HepG2 (cell line): ENCODE measurements at regions not wholly inside any gene's neighbourhood (a gene's known extent, or its start where the extent isn't known, plus 50 kb on each side); places are given as distances from the start of the nearest gene placed in this dataset.
A peak's percentile ranks its signal among the peaks of the same experiment; 100 is the strongest.

ENCODE experiments used
- CHD4 ChIP-seq: fragments of 200-600 bp; sonication (generic); IDR thresholded peaks from 2 replicates; pipeline ENCODE4 v1.7.0; 2017; ENCODE audit warnings: mild to moderate bottlenecking, low read length, borderline replicate concordance
- FOXJ3 ChIP-seq: sonication (generic); formaldehyde crosslinking; IDR thresholded peaks from 2 replicates; pipeline ENCODE4 v1.4.0; 2020; ENCODE audit warnings: missing genetic modification reagents, mild to moderate bottlenecking, borderline replicate concordance
- HDAC1 ChIP-seq: sonication (generic); formaldehyde crosslinking; IDR thresholded peaks from 2 replicates; pipeline ENCODE4 v1.5.1; 2020; ENCODE audit warnings: mild to moderate bottlenecking, missing genetic modification reagents
- JUND ChIP-seq: sonication (generic); formaldehyde crosslinking; IDR thresholded peaks from 2 replicates; pipeline ENCODE4 v1.8.0; 2022; ENCODE audit warnings: mild to moderate bottlenecking, missing genetic modification reagents
- MEF2D ChIP-seq: sonication (generic); formaldehyde crosslinking; IDR thresholded peaks from 2 replicates; pipeline ENCODE4 v1.5.1; 2020; ENCODE audit warnings: mild to moderate bottlenecking, missing genetic modification reagents
- RAD21 ChIP-seq: fragments of 450-650 bp; formaldehyde crosslinking; IDR thresholded peaks from 2 replicates; pipeline ENCODE4 v1.5.0; 2020; ENCODE audit warnings: mild to moderate bottlenecking
- SALL1 ChIP-seq: sonication (generic); formaldehyde crosslinking; IDR thresholded peaks from 2 replicates; pipeline ENCODE4 v1.8.0; 2022; ENCODE audit warnings: mild to moderate bottlenecking, missing genetic modification reagents
- SMC3 ChIP-seq: IDR thresholded peaks from 2 replicates; pipeline ENCODE4 v1.6.1; 2011; ENCODE audit warnings: low read length, improper control_type of control experiment
- ZBTB21 ChIP-seq: sonication (generic); formaldehyde crosslinking; IDR thresholded peaks from 2 replicates; pipeline ENCODE4 v1.4.0; 2020; ENCODE audit warnings: missing genetic modification reagents
- ZFX ChIP-seq: sonication (generic); formaldehyde crosslinking; IDR thresholded peaks from 2 replicates; pipeline ENCODE4 v1.4.0; 2020; ENCODE audit warnings: mild to moderate bottlenecking, low read depth, missing genetic modification reagents, moderate library complexity
- ZKSCAN8 ChIP-seq: IDR thresholded peaks from 2 replicates; pipeline ENCODE4 v1.6.1; 2016; ENCODE audit warnings: borderline replicate concordance, missing genetic modification reagents, missing compliant biosample characterization
- ZNF230 ChIP-seq: sonication (generic); formaldehyde crosslinking; IDR thresholded peaks from 2 replicates; pipeline ENCODE4 v1.4.0; 2020; ENCODE audit warnings: mild to moderate bottlenecking, missing genetic modification reagents
- ZNF331 ChIP-seq: sonication (generic); formaldehyde crosslinking; IDR thresholded peaks from 2 replicates; pipeline ENCODE4 v1.4.0; 2020; ENCODE audit warnings: missing genetic modification reagents
- ZNF350 ChIP-seq: sonication (generic); formaldehyde crosslinking; IDR thresholded peaks from 2 replicates; pipeline ENCODE4 v1.4.0; 2020; ENCODE audit warnings: mild to moderate bottlenecking, low read depth, missing genetic modification reagents, borderline replicate concordance
- ZNF431 ChIP-seq: sonication (generic); formaldehyde crosslinking; IDR thresholded peaks from 2 replicates; pipeline ENCODE4 v1.9.0; 2022; ENCODE audit warnings: missing genetic modification reagents, low read depth, mild to moderate bottlenecking, borderline replicate concordance
- ZNF670 ChIP-seq: sonication (generic); formaldehyde crosslinking; IDR thresholded peaks from 2 replicates; pipeline ENCODE4 v1.8.0; 2022; ENCODE audit warnings: mild to moderate bottlenecking, missing genetic modification reagents, borderline replicate concordance
- ZSCAN21 ChIP-seq: sonication (generic); formaldehyde crosslinking; IDR thresholded peaks from 2 replicates; pipeline ENCODE4 v1.8.0; 2022; ENCODE audit warnings: mild to moderate bottlenecking, missing genetic modification reagents, moderate library complexity, borderline replicate concordance
- ZSCAN29 ChIP-seq: sonication (generic); formaldehyde crosslinking; conservative IDR thresholded peaks from 2 replicates; pipeline ENCODE4 v1.4.0; 2020; ENCODE audit warnings: mild to moderate bottlenecking, missing genetic modification reagents
- TF ChIP-seq, protein P1 (sequence below): sonication (generic); formaldehyde crosslinking; IDR thresholded peaks from 2 replicates; pipeline ENCODE4 v1.5.1; 2020; ENCODE audit warnings: mild to moderate bottlenecking, missing genetic modification reagents, moderate library complexity
- TF ChIP-seq, protein P2 (sequence below): IDR thresholded peaks from 2 replicates; pipeline ENCODE4 v1.6.1; 2016; ENCODE audit warnings: low read depth
- TF ChIP-seq, protein P3 (sequence below): IDR thresholded peaks from 2 replicates; pipeline ENCODE4 v1.6.1; 2012; ENCODE audit warnings: inconsistent platforms
- TF ChIP-seq, protein P4 (sequence below): sonication (generic); formaldehyde crosslinking; IDR thresholded peaks from 2 replicates; pipeline ENCODE4 v1.4.0; 2020; ENCODE audit warnings: missing genetic modification reagents, borderline replicate concordance

DNA sequence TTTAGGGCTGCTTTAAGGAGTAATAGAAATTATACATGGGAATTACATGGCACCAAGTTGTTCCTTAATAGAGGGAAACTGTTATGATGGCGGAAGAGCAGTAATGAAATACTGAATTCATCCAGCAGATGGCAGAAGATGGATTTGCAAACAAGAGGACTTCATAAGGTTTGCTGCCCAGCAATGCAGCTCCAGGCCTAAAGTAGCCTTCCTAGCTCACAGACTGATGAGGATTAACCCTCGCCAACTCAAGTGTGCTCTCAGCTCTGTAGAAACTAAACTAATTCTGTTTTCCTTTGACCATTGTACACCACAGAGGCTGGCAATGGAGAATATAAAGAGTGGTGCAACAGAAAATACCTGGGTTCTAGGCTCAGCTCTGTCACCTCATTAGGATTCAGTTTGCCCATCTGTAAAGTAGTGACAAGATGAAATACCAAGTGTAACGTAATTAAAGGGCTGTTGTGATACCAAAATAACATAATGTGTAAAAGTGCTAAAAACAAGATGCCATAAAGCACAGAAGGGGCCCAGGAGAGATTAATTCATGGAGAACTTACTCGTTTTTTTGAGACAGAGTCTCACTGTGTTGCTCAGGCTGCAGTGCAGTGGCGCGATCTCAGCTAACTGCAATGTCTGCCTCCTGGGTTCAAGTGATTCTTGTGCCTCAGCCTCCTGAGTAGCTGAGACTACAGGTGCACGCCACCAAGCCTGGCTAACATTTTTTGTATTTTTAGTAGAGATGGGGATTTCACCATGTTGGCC is 102.4 kb upstream of the SERBP1 start (continued):
- TF ChIP-seq ZNF670 (CRISPR knock-in tag) (0 out of 2 replicates have a peak, but pooled peaks have one; percentile 36), ZNF431 (no peak), ZNF331 (CRISPR knock-in tag) (peak; percentile 46; the same call in 1 of the 2 replicates), ZFX (CRISPR knock-in tag) (0 out of 2 replicates have a peak, but pooled peaks have one; percentile 34), ZSCAN21 (no peak), ZSCAN29 (0 out of 2 replicates have a peak, but pooled peaks have one; percentile 41), FOXJ3 (CRISPR knock-in tag) (0 out of 2 replicates have a peak, but pooled peaks have one; percentile 15), ZBTB21 (CRISPR knock-in tag) (no peak), ZKSCAN8 (CRISPR knock-in tag) (0 out of 2 replicates have a peak, but pooled peaks have one; percentile 46), ZNF350 (CRISPR knock-in tag) (peak; percentile 30; the same call in 1 of the 2 replicates), ZNF230 (CRISPR knock-in tag) (0 out of 2 replicates have a peak, but pooled peaks have one; percentile 45), JUND (CRISPR knock-in tag) (no peak), SALL1 (no peak; the same call in 1 of the 2 replicates), RAD21 (CRISPR knock-in tag) (peak; percentile 72), CHD4 (peak; percentile 65; the same call in 1 of the 2 replicates), SMC3 (peak; percentile 86), HDAC1 (0 out of 2 replicates have a peak, but pooled peaks have one; percentile 25), MEF2D (CRISPR knock-in tag) (0 out of 2 replicates have a peak, but pooled peaks have one; percentile 68)
- TF ChIP-seq, protein P1, sequence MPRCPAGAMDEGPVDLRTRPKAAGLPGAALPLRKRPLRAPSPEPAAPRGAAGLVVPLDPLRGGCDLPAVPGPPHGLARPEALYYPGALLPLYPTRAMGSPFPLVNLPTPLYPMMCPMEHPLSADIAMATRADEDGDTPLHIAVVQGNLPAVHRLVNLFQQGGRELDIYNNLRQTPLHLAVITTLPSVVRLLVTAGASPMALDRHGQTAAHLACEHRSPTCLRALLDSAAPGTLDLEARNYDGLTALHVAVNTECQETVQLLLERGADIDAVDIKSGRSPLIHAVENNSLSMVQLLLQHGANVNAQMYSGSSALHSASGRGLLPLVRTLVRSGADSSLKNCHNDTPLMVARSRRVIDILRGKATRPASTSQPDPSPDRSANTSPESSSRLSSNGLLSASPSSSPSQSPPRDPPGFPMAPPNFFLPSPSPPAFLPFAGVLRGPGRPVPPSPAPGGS (CRISPR knock-in tag), result 0 out of 2 replicates have a peak, but pooled peaks have one; percentile 30
- TF ChIP-seq, protein P2, sequence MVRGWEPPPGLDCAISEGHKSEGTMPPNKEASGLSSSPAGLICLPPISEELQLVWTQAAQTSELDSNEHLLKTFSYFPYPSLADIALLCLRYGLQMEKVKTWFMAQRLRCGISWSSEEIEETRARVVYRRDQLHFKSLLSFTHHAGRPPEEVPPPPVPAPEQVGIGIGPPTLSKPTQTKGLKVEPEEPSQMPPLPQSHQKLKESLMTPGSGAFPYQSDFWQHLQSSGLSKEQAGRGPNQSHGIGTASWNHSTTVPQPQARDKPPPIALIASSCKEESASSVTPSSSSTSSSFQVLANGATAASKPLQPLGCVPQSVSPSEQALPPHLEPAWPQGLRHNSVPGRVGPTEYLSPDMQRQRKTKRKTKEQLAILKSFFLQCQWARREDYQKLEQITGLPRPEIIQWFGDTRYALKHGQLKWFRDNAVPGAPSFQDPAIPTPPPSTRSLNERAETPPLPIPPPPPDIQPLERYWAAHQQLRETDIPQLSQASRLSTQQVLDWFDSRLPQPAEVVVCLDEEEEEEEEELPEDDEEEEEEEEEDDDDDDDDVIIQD (CRISPR knock-in tag), result peak; percentile 44; the same call in 1 of the 2 replicates
- TF ChIP-seq, protein P3, sequence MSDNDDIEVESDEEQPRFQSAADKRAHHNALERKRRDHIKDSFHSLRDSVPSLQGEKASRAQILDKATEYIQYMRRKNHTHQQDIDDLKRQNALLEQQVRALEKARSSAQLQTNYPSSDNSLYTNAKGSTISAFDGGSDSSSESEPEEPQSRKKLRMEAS, result 0 out of 2 replicates have a peak, but pooled peaks have one; percentile 21
- TF ChIP-seq, protein P4, sequence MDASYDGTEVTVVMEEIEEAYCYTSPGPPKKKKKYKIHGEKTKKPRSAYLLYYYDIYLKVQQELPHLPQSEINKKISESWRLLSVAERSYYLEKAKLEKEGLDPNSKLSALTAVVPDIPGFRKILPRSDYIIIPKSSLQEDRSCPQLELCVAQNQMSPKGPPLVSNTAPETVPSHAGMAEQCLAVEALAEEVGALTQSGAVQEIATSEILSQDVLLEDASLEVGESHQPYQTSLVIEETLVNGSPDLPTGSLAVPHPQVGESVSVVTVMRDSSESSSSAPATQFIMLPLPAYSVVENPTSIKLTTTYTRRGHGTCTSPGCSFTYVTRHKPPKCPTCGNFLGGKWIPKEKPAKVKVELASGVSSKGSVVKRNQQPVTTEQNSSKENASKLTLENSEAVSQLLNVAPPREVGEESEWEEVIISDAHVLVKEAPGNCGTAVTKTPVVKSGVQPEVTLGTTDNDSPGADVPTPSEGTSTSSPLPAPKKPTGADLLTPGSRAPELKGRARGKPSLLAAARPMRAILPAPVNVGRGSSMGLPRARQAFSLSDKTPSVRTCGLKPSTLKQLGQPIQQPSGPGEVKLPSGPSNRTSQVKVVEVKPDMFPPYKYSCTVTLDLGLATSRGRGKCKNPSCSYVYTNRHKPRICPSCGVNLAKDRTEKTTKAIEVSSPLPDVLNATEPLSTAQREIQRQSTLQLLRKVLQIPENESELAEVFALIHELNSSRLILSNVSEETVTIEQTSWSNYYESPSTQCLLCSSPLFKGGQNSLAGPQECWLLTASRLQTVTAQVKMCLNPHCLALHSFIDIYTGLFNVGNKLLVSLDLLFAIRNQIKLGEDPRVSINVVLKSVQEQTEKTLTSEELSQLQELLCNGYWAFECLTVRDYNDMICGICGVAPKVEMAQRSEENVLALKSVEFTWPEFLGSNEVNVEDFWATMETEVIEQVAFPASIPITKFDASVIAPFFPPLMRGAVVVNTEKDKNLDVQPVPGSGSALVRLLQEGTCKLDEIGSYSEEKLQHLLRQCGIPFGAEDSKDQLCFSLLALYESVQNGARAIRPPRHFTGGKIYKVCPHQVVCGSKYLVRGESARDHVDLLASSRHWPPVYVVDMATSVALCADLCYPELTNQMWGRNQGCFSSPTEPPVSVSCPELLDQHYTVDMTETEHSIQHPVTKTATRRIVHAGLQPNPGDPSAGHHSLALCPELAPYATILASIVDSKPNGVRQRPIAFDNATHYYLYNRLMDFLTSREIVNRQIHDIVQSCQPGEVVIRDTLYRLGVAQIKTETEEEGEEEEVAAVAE, result 0 out of 2 replicates have a peak, but pooled peaks have one; percentile 42
